ENCODE measurements at regions not wholly inside any gene's neighbourhood (a gene's known extent, or its start where the extent isn't known, plus 50 kb on each side); places are given as distances from the start of the nearest gene placed in this dataset.

DNA sequence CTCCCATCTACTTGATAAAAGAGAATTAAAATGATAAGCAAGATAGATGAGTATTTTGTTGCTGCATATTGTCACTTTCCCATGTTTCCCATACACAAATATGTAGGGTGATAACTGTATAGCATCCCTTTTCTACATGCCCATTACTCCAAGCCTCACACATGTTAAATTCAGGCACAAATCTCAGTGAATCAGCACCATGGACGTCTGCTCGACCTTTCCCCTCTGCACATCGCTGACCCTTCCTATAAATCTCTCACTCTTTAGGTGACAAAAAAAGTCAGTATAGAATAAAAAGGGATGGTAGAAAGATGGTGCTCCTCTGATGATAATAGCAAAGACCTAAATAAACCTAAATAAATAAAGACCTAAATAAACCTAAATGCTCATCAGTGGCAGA lies 1097.7 kb upstream of the C9orf72 start:
- Histone ChIP-seq H3K18ac (ENCODE audit: extremely low read depth, low read length) (no peak overlapping the region), H3K79me2 (ENCODE audit: control insufficient read depth in 1 of 2, insufficient read depth in 2 of 2, low read length in 2 of 2) (no peaks in the 10 kb centered on the region), H3K27me3 (replicated peaks in 1 of 4; ENCODE audit: control insufficient read depth in 3 of 4, extremely low read depth in 1 of 4, insufficient read depth in 3 of 4, low read length in 3 of 4) (no peaks in the 10 kb centered on the region), H2BK20ac (ENCODE audit: low read length) (no peak overlapping the region), H3K9ac (replicated peaks in 1 of 4; ENCODE audit: extremely low read depth in 1 of 4, low read depth in 3 of 4, low read length in 3 of 4) (no peak overlapping the region), H4K20me1 (replicated peaks in 1 of 2; ENCODE audit: control insufficient read depth in 1 of 2, insufficient read depth in 2 of 2, low read length in 2 of 2) (no peaks in the 10 kb centered on the region), H4K8ac (ENCODE audit: extremely low read depth, insufficient read depth, low read length) (no peak overlapping the region), H3K4me2 (ENCODE audit: insufficient read depth in 1 of 2, low read depth in 2 of 2, low read length in 2 of 2) (no peak overlapping the region), H3K23ac (ENCODE audit: insufficient read length) (no peak overlapping the region), H3K56ac (replicated peaks; ENCODE audit: insufficient read length, low read depth, low read length) (no peak overlapping the region), H2AFZ (ENCODE audit: low read length) (no peak overlapping the region), H2BK15ac (ENCODE audit: low read length) (no peak overlapping the region), H2AK5ac (ENCODE audit: low read depth, low read length) (no peak overlapping the region), H3K9me3 (ENCODE audit: insufficient read depth in 2 of 2, low read depth in 1 of 2, low read length in 1 of 2) (no peaks in the 10 kb centered on the region), H2BK5ac (ENCODE audit: low read depth, low read length) (no peak overlapping the region), H3K79me1 (ENCODE audit: low read depth, low read length) (no peaks in the 10 kb centered on the region), H3K36me3 (ENCODE audit: control insufficient read depth in 2 of 4, insufficient read depth in 4 of 4, low read length in 3 of 4) (no peaks in the 10 kb centered on the region), H3K4me1 (replicated peaks in 1 of 4; ENCODE audit: control insufficient read depth in 3 of 4, insufficient read depth in 4 of 4, low read length in 3 of 4) (no peaks in the 10 kb centered on the region), H3K14ac (ENCODE audit: insufficient read length) (no peak overlapping the region), H3K23me2 (ENCODE audit: low read depth, low read length) (no peaks in the 10 kb centered on the region), H2BK120ac (replicated peaks; ENCODE audit: low read depth, low read length) (no peak overlapping the region), H4K5ac (ENCODE audit: insufficient read length, low read depth, low read length) (no peak overlapping the region), H3K4me3 (ENCODE audit: extremely low read depth in 1 of 4, insufficient read depth in 2 of 4, low read depth in 3 of 4, low read length in 4 of 4) (no peak overlapping the region), H4K91ac (replicated peaks; ENCODE audit: insufficient read length, low read length) (no peak overlapping the region), H3K27ac (ENCODE audit: low read depth, low read length) (no peak overlapping the region), H2BK12ac (ENCODE audit: low read depth, low read length) (no peak overlapping the region), H3K4ac (replicated peaks; ENCODE audit: insufficient read length, low read depth, low read length) (no peak overlapping the region)
- ChIA-PET CTCF (ENCODE audit: partially characterized antibody) (no interaction called here), POLR2A (ENCODE audit: partially characterized antibody) (no interaction called here)
- 88% methylated on average over 3 of the region's 3 CpGs; no CpG with 5 or more reads in 1 of the 2 experiments for WGBS, 2 experiments (ENCODE audit: extremely low coverage in 1 of 2, insufficient coverage in 1 of 2, insufficient read length in 1 of 2, insufficient replicate concordance in 2 of 2, low coverage in 1 of 2, low lambda C conversion rate in 2 of 2, missing lambda C conversion rate in 1 of 2)
- FAIRE-seq = peak; percentile 42
- no peak for DNase-seq (ENCODE audit: low read depth in 1 of 2, low spot score in 2 of 2)
- TF ChIP-seq CEBPB (IDR thresholded peaks at IDR 0.05; ENCODE audit: low read depth, low read length) (no peak), JUND (IDR thresholded peaks at IDR 0.05; ENCODE audit: low read length) (no peak), EZH2 (IDR thresholded peaks at IDR 0.05; ENCODE audit: low read depth, low read length, severe bottlenecking) (no peak), TBP (IDR thresholded peaks at IDR 0.05; ENCODE audit: low read depth, low read length) (no peak)
- TF ChIP-seq, protein P1, sequence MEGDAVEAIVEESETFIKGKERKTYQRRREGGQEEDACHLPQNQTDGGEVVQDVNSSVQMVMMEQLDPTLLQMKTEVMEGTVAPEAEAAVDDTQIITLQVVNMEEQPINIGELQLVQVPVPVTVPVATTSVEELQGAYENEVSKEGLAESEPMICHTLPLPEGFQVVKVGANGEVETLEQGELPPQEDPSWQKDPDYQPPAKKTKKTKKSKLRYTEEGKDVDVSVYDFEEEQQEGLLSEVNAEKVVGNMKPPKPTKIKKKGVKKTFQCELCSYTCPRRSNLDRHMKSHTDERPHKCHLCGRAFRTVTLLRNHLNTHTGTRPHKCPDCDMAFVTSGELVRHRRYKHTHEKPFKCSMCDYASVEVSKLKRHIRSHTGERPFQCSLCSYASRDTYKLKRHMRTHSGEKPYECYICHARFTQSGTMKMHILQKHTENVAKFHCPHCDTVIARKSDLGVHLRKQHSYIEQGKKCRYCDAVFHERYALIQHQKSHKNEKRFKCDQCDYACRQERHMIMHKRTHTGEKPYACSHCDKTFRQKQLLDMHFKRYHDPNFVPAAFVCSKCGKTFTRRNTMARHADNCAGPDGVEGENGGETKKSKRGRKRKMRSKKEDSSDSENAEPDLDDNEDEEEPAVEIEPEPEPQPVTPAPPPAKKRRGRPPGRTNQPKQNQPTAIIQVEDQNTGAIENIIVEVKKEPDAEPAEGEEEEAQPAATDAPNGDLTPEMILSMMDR (IDR thresholded peaks at IDR 0.05; ENCODE audit: control extremely low read depth in 1 of 3, insufficient read depth in 1 of 3, low read depth in 1 of 3, low read length in 3 of 3) = no peak
